Right cardiac atrium (tissue), 5 donors: ENCODE measurements at regions not wholly inside any gene's neighbourhood (a gene's known extent, or its start where the extent isn't known, plus 50 kb on each side); places are given as distances from the start of the nearest gene placed in this dataset.
A peak's percentile ranks its signal among the peaks of the same experiment; 100 is the strongest.

Experiments
- ATAC-seq, 2 donors: fragments of 200-7000 bp; cut with Tn5 transposase; one replicate each; pipeline versions ENCODE4 v1.8.0 to v1.9.1; 2020; ENCODE audit warnings: moderate library complexity in 2 of 2, mild to moderate bottlenecking in 1 of 2
- DNase-seq, 3 donors: peaks; one replicate each; pipeline ENCODE4 v3.0.0-alpha.2; 2020
- H3K27ac ChIP-seq: one replicate; pipeline ENCODE4 v1.5.1; 2013; ENCODE audit warnings: mild to moderate bottlenecking, low read length, control low read depth, moderate library complexity
- H3K27me3 ChIP-seq: one replicate; pipeline ENCODE4 v1.6.1; 2013; ENCODE audit not compliant: control insufficient read depth, insufficient read depth
- H3K4me1 ChIP-seq: one replicate; pipeline ENCODE4 v1.6.1; 2013; ENCODE audit warnings: low read length; ENCODE audit not compliant: control insufficient read depth, insufficient read depth
- H3K4me3 ChIP-seq: one replicate; pipeline ENCODE4 v1.5.1; 2013; ENCODE audit warnings: low read length, control low read depth
- H3K9me3 ChIP-seq: one replicate; pipeline ENCODE4 v1.6.1; 2013; ENCODE audit warnings: low read length; ENCODE audit not compliant: control insufficient read depth
- WGBS: extraction: QIAGEN DNeasy Blood & Tissue Kit; methylation state at CpG from one replicate; pipeline ENCODE4 v1.1.7; 2013; 5-methylcytosine and 5-hydroxymethylcytosine counted together
- intact Hi-C, 4 donors: fragments of 100-400 bp; cut with DNase I; formaldehyde crosslinking; loops; one replicate each; pipeline versions ENCODE4 v1.11.0 to v1.14.0; 2022 to 2023
- donor health status: healthy with polysubstance abuse.
- donor health status: DM: no; HTN: yes; CAD: no.
- donor health status: DM: no; HTN: no; CAD: no.
- donor health status: DM: no; HTN: yes; CAD: no; lungs with severe emphysema.
- donor health status: DM: yes; HTN: yes; CAD: no.

DNA sequence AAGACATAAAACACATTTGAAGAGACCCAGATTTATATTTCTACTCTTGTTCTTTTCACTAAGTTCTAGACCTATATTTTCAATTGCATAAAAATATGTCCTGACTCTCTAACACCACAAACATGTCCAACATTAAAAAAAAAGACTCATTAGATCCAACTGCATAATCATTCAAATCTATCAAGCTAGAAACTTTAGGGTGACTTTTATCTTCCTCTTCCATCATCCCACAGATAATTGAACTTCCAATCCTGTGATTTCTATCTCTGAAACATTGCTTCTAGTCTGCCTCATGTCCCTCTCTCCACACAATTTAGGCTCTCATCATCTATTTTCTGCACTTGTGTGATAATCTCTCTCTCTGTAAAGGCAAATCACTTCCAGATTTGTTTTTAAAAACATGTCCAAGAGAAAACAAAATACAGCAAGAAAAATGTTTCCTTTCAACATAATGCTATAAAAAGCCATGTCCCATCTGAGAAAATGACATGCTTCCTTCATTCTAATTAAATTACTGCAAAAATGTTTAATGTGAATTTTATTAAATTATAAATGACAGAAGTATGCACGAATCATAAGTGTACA is 615.9 kb downstream of the RNF144B start:
- Histone ChIP-seq H3K27me3 (no peaks in the 10 kb centered on the region), H3K27ac (no peak overlapping the region), H3K9me3 (no peaks in the 10 kb centered on the region), H3K4me3 (no peak overlapping the region), H3K4me1 (no peaks in the 10 kb centered on the region)
- intact Hi-C loops: no loop called here
- ATAC-seq: no peak
- 50% methylated on average over 1 of the region's 1 CpG for WGBS
- DNase-seq: no peak

DNA sequence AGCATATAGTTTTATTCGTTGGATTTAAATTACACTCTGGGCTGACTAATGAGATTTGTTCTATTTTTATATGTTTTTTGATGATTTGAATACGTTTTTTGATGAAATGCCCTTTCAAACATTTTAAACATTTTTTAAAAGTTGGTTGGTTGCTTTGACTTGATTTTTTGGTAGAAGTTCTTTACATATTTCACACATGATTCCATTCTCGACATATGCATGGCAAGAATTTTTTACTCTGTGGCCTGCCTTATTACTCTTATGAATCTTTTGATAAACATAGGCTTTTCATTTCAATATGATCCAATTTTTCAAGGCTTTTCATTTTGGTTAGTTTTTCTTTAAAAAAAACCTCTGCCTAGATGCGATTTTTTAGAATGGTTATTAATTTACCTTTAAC is 617.0 kb downstream of the RNF144B start:
- Histone ChIP-seq H3K4me1 (no peaks in the 10 kb centered on the region), H3K27me3 (no peaks in the 10 kb centered on the region), H3K27ac (no peak overlapping the region), H3K4me3 (no peak overlapping the region), H3K9me3 (no peaks in the 10 kb centered on the region)
- intact Hi-C loops: no loop called here
- ATAC-seq (no peak), DNase-seq (no peak)
- 81% methylated on average over 4 of the region's 4 CpGs for WGBS

DNA sequence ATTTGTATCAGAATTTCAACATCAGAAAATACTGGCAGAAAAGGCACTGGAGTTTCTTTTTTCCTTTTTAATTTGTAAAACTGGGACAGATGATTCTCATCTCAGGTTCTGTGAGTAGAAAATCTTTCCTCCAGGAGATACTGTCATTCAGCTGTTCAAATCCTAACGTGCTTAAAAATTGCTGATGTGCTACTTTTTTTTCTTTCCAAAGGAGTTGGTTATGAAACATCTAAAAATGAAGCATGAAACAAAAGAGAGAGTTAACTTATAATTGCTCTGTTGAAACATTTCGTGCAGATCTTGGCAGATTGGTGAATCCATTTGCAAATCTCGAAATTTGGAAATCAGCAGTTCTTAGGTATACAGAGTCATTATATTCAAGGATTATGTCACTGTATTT is 622.6 kb downstream of the RNF144B start:
- no peak overlapping the region for H3K27ac ChIP-seq
- 67% methylated on average over 3 of the region's 3 CpGs for WGBS
- H3K27me3 ChIP-seq: no peaks in the 10 kb centered on the region
- intact Hi-C loops: no loop called here
- no peaks in the 10 kb centered on the region for H3K9me3 ChIP-seq
- no peak overlapping the region for H3K4me3 ChIP-seq
- DNase-seq (no peak), ATAC-seq (no peak)
- no peaks in the 10 kb centered on the region for H3K4me1 ChIP-seq

DNA sequence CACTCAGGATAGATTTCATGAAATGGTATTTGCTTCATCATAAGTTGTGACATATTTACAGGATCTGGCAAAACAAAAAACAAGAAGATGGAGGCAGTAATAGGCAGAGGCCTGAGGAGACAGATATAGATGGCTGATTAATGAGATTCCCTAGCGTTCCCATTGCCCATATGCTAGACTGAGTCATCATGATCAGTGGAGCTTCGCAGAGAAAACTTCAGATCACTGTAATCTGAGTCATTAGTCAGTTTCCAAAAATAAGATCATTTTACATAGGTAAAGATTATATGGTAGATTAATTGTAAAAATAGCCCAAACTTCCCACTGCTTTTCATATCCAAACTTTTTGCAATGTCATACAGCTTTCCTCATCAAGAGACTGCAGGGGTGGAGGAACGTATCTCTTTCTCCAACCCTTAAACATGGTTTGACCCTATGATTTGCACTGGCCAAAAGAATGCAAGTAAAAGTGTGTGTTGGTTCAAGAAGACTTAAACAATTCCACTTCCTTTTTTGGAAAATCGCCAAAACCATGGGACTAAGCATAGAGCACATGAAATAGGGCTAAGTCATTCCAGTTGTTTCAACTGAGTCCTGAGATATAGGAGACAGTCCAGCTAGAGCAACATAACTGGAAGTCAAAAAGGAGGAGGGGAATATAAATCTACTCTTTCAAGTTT is 626.0 kb downstream of the RNF144B start:
- Histone ChIP-seq H3K4me3 (no peak overlapping the region), H3K27ac (no peak overlapping the region), H3K4me1 (no peaks in the 10 kb centered on the region), H3K27me3 (no peaks in the 10 kb centered on the region), H3K9me3 (no peaks in the 10 kb centered on the region)
- 79% methylated on average over 4 of the region's 4 CpGs for WGBS
- no peak for DNase-seq
- ATAC-seq: no peak
- intact Hi-C loops: no loop called here

DNA sequence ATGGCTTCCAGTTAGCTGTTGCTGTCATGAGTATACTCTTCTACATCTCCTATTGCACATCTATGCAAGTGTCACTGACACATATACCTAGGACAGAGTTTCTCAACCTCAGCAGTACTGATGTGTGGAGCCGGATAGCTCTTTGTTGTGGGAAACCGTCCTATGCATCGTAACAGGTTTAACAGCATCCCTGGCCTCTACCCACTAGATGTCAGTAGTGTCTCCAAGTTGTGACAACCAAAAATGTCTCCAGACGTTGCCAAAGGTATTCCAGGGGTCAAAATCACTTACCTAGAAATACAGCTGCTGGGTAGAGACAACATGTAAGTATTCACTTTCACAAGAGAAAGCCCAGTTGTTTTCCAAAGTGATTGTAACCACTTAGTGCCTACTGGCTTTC is 637.6 kb downstream of the RNF144B start:
- WGBS: 22% methylated on average over 4 of the region's 4 CpGs
- intact Hi-C loops: loop anchor here in 2 of 4 donors (10.0 kb wide), 2 partner anchors 160 to 830 kb away; no protein-coding TSS in a partner anchor
- peak; percentile 58 to 80 for ATAC-seq

DNA sequence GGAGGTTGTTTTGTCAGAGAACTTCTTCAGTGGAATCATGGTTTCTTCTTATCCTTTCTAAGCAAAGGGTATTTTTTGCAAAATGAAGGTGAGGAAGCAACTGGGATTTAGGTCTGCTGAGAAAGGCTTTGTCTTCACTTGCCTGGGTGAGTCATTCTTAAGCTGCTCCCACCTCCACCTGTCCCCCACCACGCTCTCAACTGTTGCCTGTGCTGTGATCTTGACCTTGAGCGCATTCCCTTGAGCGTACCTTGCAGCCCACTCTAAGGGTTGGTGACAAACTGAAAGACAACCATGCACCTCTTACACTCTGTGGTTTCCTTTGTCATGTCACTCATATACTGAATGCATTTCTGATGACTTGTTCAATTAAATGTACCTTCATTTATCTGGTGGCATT is 641.1 kb downstream of the RNF144B start:
- Histone ChIP-seq H3K27ac (no peak overlapping the region), H3K27me3 (no peaks in the 10 kb centered on the region), H3K4me3 (no peak overlapping the region), H3K9me3 (no peaks in the 10 kb centered on the region), H3K4me1 (peaks cover 3% of the 10 kb centered on the region)
- intact Hi-C loops: loop anchor here in 2 of 4 donors (10.0 kb wide), 2 partner anchors 157 to 827 kb away; no protein-coding TSS in a partner anchor
- no peak for DNase-seq
- ATAC-seq: no peak
- WGBS: 81% methylated on average over 3 of the region's 3 CpGs

More for the DNA sequence above, 637.6 kb downstream of the RNF144B start:
- Histone ChIP-seq H3K9me3 (no peaks in the 10 kb centered on the region), H3K27me3 (no peaks in the 10 kb centered on the region), H3K27ac (no peak overlapping the region), H3K4me1 (no peaks in the 10 kb centered on the region), H3K4me3 (no peak overlapping the region)
- DNase-seq: no peak

DNA sequence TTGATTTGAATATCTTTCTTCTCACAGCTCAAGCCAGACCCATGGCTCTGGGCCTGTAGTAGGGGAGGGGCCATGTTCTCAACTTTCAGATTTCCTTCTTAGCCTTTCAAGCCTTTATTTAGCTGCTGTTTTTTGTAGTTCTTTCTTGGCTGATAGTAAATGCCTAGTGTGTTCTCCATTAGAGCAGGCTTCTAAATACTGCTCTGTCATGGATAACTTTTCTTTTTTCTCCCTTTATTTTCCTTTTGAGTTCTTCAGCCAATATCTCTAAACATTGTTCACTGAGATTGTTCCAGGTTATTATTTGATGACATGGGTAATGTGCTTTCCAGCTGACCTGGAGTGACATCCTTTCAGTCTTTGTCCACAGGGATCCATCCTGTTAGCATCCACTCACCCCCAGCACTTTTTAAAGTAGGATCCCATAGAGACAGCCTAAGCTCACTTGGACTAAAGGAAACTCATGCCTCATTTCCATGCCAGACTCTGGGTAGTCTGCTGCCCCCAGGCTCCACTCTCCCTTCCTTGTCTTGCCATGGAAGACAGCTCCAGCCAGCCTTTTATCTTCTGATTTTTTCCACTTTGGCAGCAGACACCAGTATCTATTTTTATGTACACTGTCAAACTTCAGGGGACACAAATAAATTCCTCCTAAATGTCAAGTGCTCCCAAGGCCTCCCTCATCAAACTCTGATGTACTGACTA is 645.6 kb downstream of the RNF144B start:
- ATAC-seq (peak; percentile 77 to 86), DNase-seq (peak; percentile 22 to 77 (median 58))
- Histone ChIP-seq H3K27me3 (no peaks in the 10 kb centered on the region), H3K4me1 (peaks cover 9% of the 10 kb centered on the region), H3K27ac (peak overlapping the region; percentile 82), H3K4me3 (no peak overlapping the region), H3K9me3 (no peaks in the 10 kb centered on the region)
- intact Hi-C loops: no loop called here

DNA sequence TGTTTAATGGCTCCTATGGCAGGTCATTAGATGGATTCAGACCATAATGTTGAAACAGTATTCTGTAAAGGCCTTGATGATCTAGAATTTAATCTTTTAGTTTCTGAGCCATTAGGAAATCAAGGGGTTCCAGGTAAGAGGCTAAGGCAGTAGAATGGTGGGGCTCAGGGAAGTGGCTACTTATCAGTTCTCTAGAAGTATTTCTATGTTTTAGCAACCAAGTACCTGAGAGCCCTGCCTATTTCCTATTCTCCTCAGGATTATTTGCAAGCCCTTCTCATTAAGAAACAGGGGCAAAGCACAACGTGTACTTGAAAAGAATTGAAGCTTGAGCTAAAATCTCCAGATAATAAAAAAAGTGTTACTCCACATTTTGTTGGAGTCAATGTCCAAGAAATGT is 646.5 kb downstream of the RNF144B start:
- H3K4me1 ChIP-seq: peaks cover 9% of the 10 kb centered on the region
- no peaks in the 10 kb centered on the region for H3K27me3 ChIP-seq
- H3K9me3 ChIP-seq: no peaks in the 10 kb centered on the region
- WGBS: 33% methylated on average over 1 of the region's 1 CpG
- H3K27ac ChIP-seq: peak overlapping the region; percentile 80
- ATAC-seq: no peak
- intact Hi-C loops: no loop called here
- H3K4me3 ChIP-seq: no peak overlapping the region
- no peak for DNase-seq

DNA sequence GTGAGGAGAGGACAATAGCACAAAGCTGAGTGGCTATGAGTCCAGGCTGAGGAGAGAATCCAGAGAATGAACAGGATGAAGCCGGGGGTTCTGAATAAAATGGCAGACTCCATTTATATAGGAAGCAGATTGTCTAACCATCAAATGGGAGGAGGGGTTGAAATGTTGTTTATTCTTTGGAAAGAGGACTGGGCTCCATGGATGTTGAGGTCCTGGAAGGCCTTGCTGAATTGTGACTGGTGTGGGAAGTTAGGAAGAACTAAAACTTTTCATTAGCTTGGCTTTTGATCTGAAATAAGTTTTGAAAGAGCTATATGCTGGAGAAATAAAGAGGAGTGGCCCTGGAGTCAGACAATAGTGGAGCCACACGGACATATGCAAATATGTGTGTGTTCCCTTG is 647.8 kb downstream of the RNF144B start:
- ATAC-seq: no peak

DNA sequence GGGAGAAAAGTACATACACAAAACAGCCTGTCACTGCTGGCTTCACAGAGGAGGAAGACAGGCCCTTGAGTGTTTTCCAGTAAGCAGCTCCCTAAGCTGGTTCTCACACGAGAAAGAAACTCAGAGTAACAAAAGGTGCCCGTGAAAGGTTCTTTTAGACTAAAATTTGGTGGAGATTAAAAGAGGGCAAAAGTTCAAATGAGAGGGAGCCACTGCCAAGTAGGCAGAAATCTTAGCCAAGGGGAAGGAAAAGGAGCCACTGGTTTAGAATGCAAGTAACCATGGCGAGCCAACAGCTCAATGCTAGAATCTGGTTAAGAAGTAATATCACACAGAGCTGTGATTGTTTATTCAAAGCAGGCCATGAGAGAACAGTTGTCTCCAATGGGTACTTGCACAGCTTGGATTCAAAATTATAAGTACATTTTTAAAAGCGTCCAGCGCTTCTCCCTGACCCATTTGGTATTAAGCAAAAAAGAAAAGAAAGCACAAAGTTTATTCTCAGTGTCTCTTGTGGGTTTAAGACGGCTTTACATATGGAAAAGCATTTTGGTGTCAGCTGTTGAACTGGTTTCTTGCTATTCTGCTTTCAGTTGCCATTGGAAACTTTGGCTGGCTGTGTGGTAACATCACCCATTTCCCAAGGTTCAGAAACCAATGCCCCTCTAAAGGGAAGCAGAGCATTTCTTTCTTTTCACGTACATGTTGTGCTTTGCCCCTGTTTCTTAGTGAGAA is 648.5 kb downstream of the RNF144B start:
- H3K4me1 ChIP-seq: peaks cover 9% of the 10 kb centered on the region
- peak in 1 of 3 donors; percentile 43 for DNase-seq
- ATAC-seq: peak; percentile 58 to 83
- no peaks in the 10 kb centered on the region for H3K27me3 ChIP-seq
- intact Hi-C loops: no loop called here
- no peak overlapping the region for H3K4me3 ChIP-seq
- 37% methylated on average over 7 of the region's 7 CpGs for WGBS
- H3K9me3 ChIP-seq: no peaks in the 10 kb centered on the region
- H3K27ac ChIP-seq: peak overlapping the region; percentile 38

More for the DNA sequence above, 647.8 kb downstream of the RNF144B start:
- DNase-seq: no peak
- intact Hi-C loops: no loop called here
- Histone ChIP-seq H3K27me3 (no peaks in the 10 kb centered on the region), H3K9me3 (no peaks in the 10 kb centered on the region), H3K27ac (peak overlapping the region; percentile 38), H3K4me3 (no peak overlapping the region), H3K4me1 (peaks cover 9% of the 10 kb centered on the region)
- 61% methylated on average over 2 of the region's 2 CpGs for WGBS

DNA sequence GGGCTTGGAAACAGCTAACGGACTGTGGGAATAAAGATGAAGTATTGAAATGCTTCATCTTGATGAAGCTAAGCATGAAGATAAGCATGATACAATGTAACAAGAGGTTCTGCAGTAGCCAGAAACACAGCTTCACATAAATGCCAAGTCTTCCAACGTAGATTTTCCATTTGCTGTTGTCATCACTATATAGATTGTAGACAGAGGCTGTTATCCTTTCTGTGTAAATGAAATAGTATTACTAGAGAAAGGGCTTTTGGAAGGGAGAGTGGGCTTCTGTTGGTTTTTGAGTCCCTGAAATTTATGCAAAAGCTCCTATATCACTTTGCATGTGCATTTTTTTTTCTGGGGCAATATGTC is 649.0 kb downstream of the RNF144B start:
- Histone ChIP-seq H3K9me3 (no peaks in the 10 kb centered on the region), H3K4me3 (no peak overlapping the region), H3K27me3 (no peaks in the 10 kb centered on the region), H3K4me1 (peaks cover 9% of the 10 kb centered on the region), H3K27ac (no peak overlapping the region)
- intact Hi-C loops: no loop called here
- ATAC-seq: no peak
- no peak for DNase-seq
- 51% methylated on average over 2 of the region's 2 CpGs for WGBS
